ENCODE measurements at regions not wholly inside any gene's neighbourhood (a gene's known extent, or its start where the extent isn't known, plus 50 kb on each side); places are given as distances from the start of the nearest gene placed in this dataset.
A peak's percentile ranks its signal among the peaks of the same experiment; 100 is the strongest.

GRCh38 chr7:340979-341694, 51.2 kb downstream of the FOXL3 start:
- H3K9me3 Mint-ChIP-seq (ENCODE audit: low read depth): no peaks in the 10 kb centered on the region
- no peaks in the 10 kb centered on the region for H3K4me1 Mint-ChIP-seq (ENCODE audit: low read depth)
- no peak for DNase-seq (ENCODE audit: low spot score)
- H3K36me3 Mint-ChIP-seq (ENCODE audit: low read depth): no peaks in the 10 kb centered on the region
- H3K27me3 Mint-ChIP-seq (ENCODE audit: low read depth): peaks cover 16% of the 10 kb centered on the region
- H3K27ac Mint-ChIP-seq (ENCODE audit: unreplicated experiment): no peak overlapping the region
- TF ChIP-seq CTCF (IDR thresholded peaks at IDR 0.05): no peak
- H3K4me3 Mint-ChIP-seq (ENCODE audit: unreplicated experiment): no peak overlapping the region

GRCh38 chr7:341841-342638, 52.1 kb downstream of the FOXL3 start:
- H3K27ac Mint-ChIP-seq (ENCODE audit: unreplicated experiment): no peak overlapping the region

GRCh38 chr7:342681-343216, 52.8 kb downstream of the FOXL3 start:
- H3K27ac Mint-ChIP-seq (ENCODE audit: unreplicated experiment): no peak overlapping the region
- H3K4me3 Mint-ChIP-seq (ENCODE audit: unreplicated experiment): no peak overlapping the region
- no peaks in the 10 kb centered on the region for H3K4me1 Mint-ChIP-seq (ENCODE audit: low read depth)
- TF ChIP-seq CTCF (IDR thresholded peaks at IDR 0.05): no peak
- no peaks in the 10 kb centered on the region for H3K36me3 Mint-ChIP-seq (ENCODE audit: low read depth)
- DNase-seq (ENCODE audit: low spot score): no peak
- peaks cover 16% of the 10 kb centered on the region for H3K27me3 Mint-ChIP-seq (ENCODE audit: low read depth)
- no peaks in the 10 kb centered on the region for H3K9me3 Mint-ChIP-seq (ENCODE audit: low read depth)

More at GRCh38 chr7:341841-342638, 52.1 kb downstream of the FOXL3 start:
- TF ChIP-seq CTCF (IDR thresholded peaks at IDR 0.05): no peak
- DNase-seq (ENCODE audit: low spot score): peak; percentile 89
- Mint-ChIP-seq H3K9me3 (ENCODE audit: low read depth) (no peaks in the 10 kb centered on the region), H3K36me3 (ENCODE audit: low read depth) (no peaks in the 10 kb centered on the region), H3K4me3 (ENCODE audit: unreplicated experiment) (no peak overlapping the region), H3K27me3 (ENCODE audit: low read depth) (peaks cover 16% of the 10 kb centered on the region), H3K4me1 (ENCODE audit: low read depth) (no peaks in the 10 kb centered on the region)

- Mint-ChIP-seq H3K4me1 (ENCODE audit: low read depth) (no peaks in the 10 kb centered on the region), H3K27me3 (ENCODE audit: low read depth) (peaks cover 16% of the 10 kb centered on the region), H3K9me3 (ENCODE audit: low read depth) (no peaks in the 10 kb centered on the region), H3K4me3 (ENCODE audit: unreplicated experiment) (no peak overlapping the region), H3K27ac (ENCODE audit: unreplicated experiment) (no peak overlapping the region), H3K36me3 (ENCODE audit: low read depth) (no peaks in the 10 kb centered on the region)
- TF ChIP-seq CTCF (IDR thresholded peaks at IDR 0.05): no peak
- no peak for DNase-seq (ENCODE audit: low spot score)
These were observed 53.4 kb downstream of the FOXL3 start for GRCh38 chr7:343227-343822.

All from chondrocyte (in vitro differentiated cells).